ENCODE measurements at regions not wholly inside any gene's neighbourhood (a gene's known extent, or its start where the extent isn't known, plus 50 kb on each side); places are given as distances from the start of the nearest gene placed in this dataset.

- peaks cover 3 to 8% of the 10 kb centered on the region in 2 donors for H3K36me3 Mint-ChIP-seq
- Histone ChIP-seq H3K4me1 (ENCODE audit: control insufficient read depth in 1 of 2, insufficient read depth in 2 of 2, low read length in 2 of 2) (no peaks in the 10 kb centered on the region), H3K4me3 (replicated peaks in 1 of 3; ENCODE audit: low read depth in 2 of 3, low read length in 3 of 3) (no peak overlapping the region), H3K27me3 (ENCODE audit: control insufficient read depth in 2 of 2, insufficient read depth in 2 of 2, low read length in 2 of 2) (no peaks in the 10 kb centered on the region), H3K9ac (ENCODE audit: insufficient read depth, low read length, poor library complexity, severe bottlenecking) (no peak overlapping the region), H4K20me1 (ENCODE audit: insufficient read depth, low read length) (no peaks in the 10 kb centered on the region), H3K9me3 (replicated peaks in 1 of 2; ENCODE audit: control insufficient read depth in 1 of 2, insufficient read depth in 1 of 2, low read length in 2 of 2) (no peaks in the 10 kb centered on the region), H2AFZ (ENCODE audit: insufficient read depth, low read depth, low read length, poor library complexity, severe bottlenecking) (no peak overlapping the region), H3K4me2 (replicated peaks; ENCODE audit: extremely low read depth, low read length, poor library complexity, severe bottlenecking) (no peak overlapping the region), H3K79me2 (ENCODE audit: insufficient read depth, low read length) (no peaks in the 10 kb centered on the region), H3K27ac (ENCODE audit: low read depth in 1 of 2, low read length in 2 of 2) (no peak overlapping the region), H3K36me3 (replicated peaks in 1 of 2; ENCODE audit: control insufficient read depth in 1 of 2, insufficient read depth in 2 of 2, low read length in 2 of 2) (no peaks in the 10 kb centered on the region)
- H3K9me3 Mint-ChIP-seq = no peaks in the 10 kb centered on the region
- intact Hi-C loops (cut with micrococcal nuclease) = no loop called here
- no peak for TF ChIP-seq CTCF (IDR thresholded peaks at IDR 0.05)
- peaks cover 2% of the 10 kb centered on the region for H3K4me1 Mint-ChIP-seq
- H3K27me3 Mint-ChIP-seq (ENCODE audit: low read depth in 3 of 3) = no peaks in the 10 kb centered on the region
- no peak overlapping the region for H3K27ac Mint-ChIP-seq
- no peak for DNase-seq
- WGBS (ENCODE audit: insufficient coverage) = no CpG with 5 or more reads among the region's 1 CpG
- no peak overlapping the region for H3K4me3 Mint-ChIP-seq
These were observed 112.8 kb upstream of the NUDT6 start for GRCh38 chr4:123035239-123035638.

- no peaks in the 10 kb centered on the region for H3K4me1 ChIP-seq (ENCODE audit: control insufficient read depth in 1 of 2, insufficient read depth in 2 of 2, low read length in 2 of 2)
- Mint-ChIP-seq H3K4me3 (no peak overlapping the region), H3K9me3 (peaks cover 4 to 14% (median 7%) of the 10 kb centered on the region in 7 donors), H3K4me1 (peaks cover 2% of the 10 kb centered on the region), H3K27ac (no peak overlapping the region), H3K36me3 (peaks cover 11 to 12% of the 10 kb centered on the region in 2 donors), H3K27me3 (ENCODE audit: low read depth in 3 of 3) (no peaks in the 10 kb centered on the region)
- H3K36me3 ChIP-seq (replicated peaks in 1 of 2; ENCODE audit: control insufficient read depth in 1 of 2, insufficient read depth in 2 of 2, low read length in 2 of 2) = peaks cover 0 to 6% of the 10 kb centered on the region in 2 donors
- DNase-seq = no peak
- H3K4me2 ChIP-seq (replicated peaks; ENCODE audit: extremely low read depth, low read length, poor library complexity, severe bottlenecking) = no peak overlapping the region
- no peak overlapping the region for H2AFZ ChIP-seq (ENCODE audit: insufficient read depth, low read depth, low read length, poor library complexity, severe bottlenecking)
- WGBS (ENCODE audit: insufficient coverage) = no CpG with 5 or more reads among the region's 1 CpG
- H3K27ac ChIP-seq (ENCODE audit: low read depth in 1 of 2, low read length in 2 of 2) = no peak overlapping the region
- H3K27me3 ChIP-seq (ENCODE audit: control insufficient read depth in 2 of 2, insufficient read depth in 2 of 2, low read length in 2 of 2) = no peaks in the 10 kb centered on the region
- no peak overlapping the region for H3K4me3 ChIP-seq (replicated peaks in 1 of 3; ENCODE audit: low read depth in 2 of 3, low read length in 3 of 3)
- H4K20me1 ChIP-seq (ENCODE audit: insufficient read depth, low read length) = no peaks in the 10 kb centered on the region
- no peaks in the 10 kb centered on the region for H3K79me2 ChIP-seq (ENCODE audit: insufficient read depth, low read length)
- no peak overlapping the region for H3K9ac ChIP-seq (ENCODE audit: insufficient read depth, low read length, poor library complexity, severe bottlenecking)
- no peak for TF ChIP-seq CTCF (IDR thresholded peaks at IDR 0.05)
- peaks cover 6 to 8% of the 10 kb centered on the region in 2 donors for H3K9me3 ChIP-seq (replicated peaks in 1 of 2; ENCODE audit: control insufficient read depth in 1 of 2, insufficient read depth in 1 of 2, low read length in 2 of 2)
- intact Hi-C loops (cut with micrococcal nuclease) = no loop called here
These were observed 115.4 kb upstream of the NUDT6 start for GRCh38 chr4:123037804-123038203.
